Peyer's patch (tissue), 4 donors: ENCODE measurements at regions not wholly inside any gene's neighbourhood (a gene's known extent, or its start where the extent isn't known, plus 50 kb on each side); places are given as distances from the start of the nearest gene placed in this dataset.

Source experiments
- DNase-seq, 3 donors: peaks; one replicate each; pipeline ENCODE4 v3.0.0-alpha.2; 2017 to 2019
- H3K27ac ChIP-seq, 4 donors: fragments of 200-600 bp; sonication (generic); one replicate each; pipeline ENCODE4 v1.5.1; 2016 to 2019
- H3K27me3 ChIP-seq, 2 donors: fragments of 200-600 bp; sonication (generic); one replicate each; pipeline ENCODE4 v1.5.1; 2019
- H3K36me3 ChIP-seq, 3 donors: fragments of 200-600 bp; sonication (generic); one replicate each; pipeline ENCODE4 v1.5.1; 2016 to 2019
- H3K4me1 ChIP-seq, 4 donors: fragments of 200-600 bp; sonication (generic); one replicate each; pipeline ENCODE4 v1.5.1; 2016 to 2019
- H3K4me3 ChIP-seq, 4 donors: fragments of 200-600 bp; sonication (generic); 1 replicate in 3 of 4; 2 replicates in 1 of 4; pipeline ENCODE4 v1.5.1; 2016 to 2019; ENCODE audit warnings: mild to moderate bottlenecking in 1 of 4
- H3K9me3 ChIP-seq, 4 donors: fragments of 200-600 bp; sonication (generic); one replicate each; pipeline ENCODE4 v1.5.1; 2016 to 2019; ENCODE audit warnings: mild to moderate bottlenecking in 1 of 4
- CTCF ChIP-seq, 6 experiments: fragments of 450-650 bp in 4 of 6; fragments of 200-600 bp in 2 of 6; sonication (generic) in 1 of 6; IDR thresholded peaks; one replicate each; pipeline ENCODE4 v1.5.1; 2017 to 2019; ENCODE audit warnings: antibody characterized with exemption in 6 of 6, mild to moderate bottlenecking in 3 of 6, moderate library complexity in 1 of 6
- POLR2A ChIP-seq, 2 donors: fragments of 450-650 bp; IDR thresholded peaks; one replicate each; pipeline ENCODE4 v1.5.1; 2017; ENCODE audit warnings: antibody characterized with exemption in 2 of 2, mild to moderate bottlenecking in 2 of 2, moderate library complexity in 2 of 2

GRCh38 chr11:134795017-134795416, 383.0 kb upstream of the B3GAT1 start:
- no peaks in the 10 kb centered on the region for H3K4me1 ChIP-seq
- no peaks in the 10 kb centered on the region for H3K36me3 ChIP-seq
- H3K9me3 ChIP-seq, result no peaks in the 10 kb centered on the region
- no peak for DNase-seq
- no peak overlapping the region for H3K4me3 ChIP-seq
- no peak for TF ChIP-seq CTCF (IDR thresholded peaks at IDR 0.05)
- no peak for TF ChIP-seq POLR2A (IDR thresholded peaks at IDR 0.05)
- no peaks in the 10 kb centered on the region for H3K27me3 ChIP-seq
- H3K27ac ChIP-seq, result no peak overlapping the region

- no peak overlapping the region for H3K27ac ChIP-seq
- TF ChIP-seq POLR2A (IDR thresholded peaks at IDR 0.05), result no peak
- no peak overlapping the region for H3K4me3 ChIP-seq
- H3K27me3 ChIP-seq, result no peaks in the 10 kb centered on the region
- H3K9me3 ChIP-seq, result no peaks in the 10 kb centered on the region
- H3K36me3 ChIP-seq, result no peaks in the 10 kb centered on the region
- no peak for DNase-seq
- H3K4me1 ChIP-seq, result no peaks in the 10 kb centered on the region
These were observed 382.1 kb upstream of the B3GAT1 start for GRCh38 chr11:134794192-134794591.

- H3K9me3 ChIP-seq, result no peaks in the 10 kb centered on the region
- no peaks in the 10 kb centered on the region for H3K36me3 ChIP-seq
- no peaks in the 10 kb centered on the region for H3K27me3 ChIP-seq
- no peak overlapping the region for H3K4me3 ChIP-seq
- TF ChIP-seq POLR2A (IDR thresholded peaks at IDR 0.05) (no peak), CTCF (IDR thresholded peaks at IDR 0.05) (no peak)
- no peaks in the 10 kb centered on the region for H3K4me1 ChIP-seq
- H3K27ac ChIP-seq, result no peak overlapping the region
- no peak for DNase-seq
These were observed 380.6 kb upstream of the B3GAT1 start for GRCh38 chr11:134792677-134793076.

GRCh38 chr11:134792044-134792443, 380.0 kb upstream of the B3GAT1 start:
- no peak for DNase-seq
- Histone ChIP-seq H3K4me1 (no peaks in the 10 kb centered on the region), H3K27me3 (no peaks in the 10 kb centered on the region), H3K4me3 (no peak overlapping the region), H3K27ac (no peak overlapping the region), H3K9me3 (no peaks in the 10 kb centered on the region), H3K36me3 (no peaks in the 10 kb centered on the region)
- TF ChIP-seq CTCF (IDR thresholded peaks at IDR 0.05), result no peak

- Histone ChIP-seq H3K4me1 (no peaks in the 10 kb centered on the region), H3K27ac (no peak overlapping the region), H3K9me3 (no peaks in the 10 kb centered on the region), H3K27me3 (no peaks in the 10 kb centered on the region), H3K4me3 (no peak overlapping the region), H3K36me3 (no peaks in the 10 kb centered on the region)
- no peak for DNase-seq
- TF ChIP-seq POLR2A (IDR thresholded peaks at IDR 0.05) (no peak), CTCF (IDR thresholded peaks at IDR 0.05) (no peak)
These were observed 379.1 kb upstream of the B3GAT1 start for GRCh38 chr11:134791102-134791501.

- TF ChIP-seq POLR2A (IDR thresholded peaks at IDR 0.05) (no peak), CTCF (IDR thresholded peaks at IDR 0.05) (no peak)
- Histone ChIP-seq H3K9me3 (no peaks in the 10 kb centered on the region), H3K27me3 (no peaks in the 10 kb centered on the region), H3K4me1 (no peaks in the 10 kb centered on the region), H3K27ac (no peak overlapping the region), H3K4me3 (no peak overlapping the region), H3K36me3 (no peaks in the 10 kb centered on the region)
- no peak for DNase-seq
These were observed 377.1 kb upstream of the B3GAT1 start for GRCh38 chr11:134789104-134789503.
